ENCODE measurements at regions not wholly inside any gene's neighbourhood (a gene's known extent, or its start where the extent isn't known, plus 50 kb on each side); places are given as distances from the start of the nearest gene placed in this dataset.
"Not testable (repeated sequence)": the region's sequence is repeated elsewhere in the genome, so short reads cannot be mapped to it uniquely, and the experiment has no call there.

DNA sequence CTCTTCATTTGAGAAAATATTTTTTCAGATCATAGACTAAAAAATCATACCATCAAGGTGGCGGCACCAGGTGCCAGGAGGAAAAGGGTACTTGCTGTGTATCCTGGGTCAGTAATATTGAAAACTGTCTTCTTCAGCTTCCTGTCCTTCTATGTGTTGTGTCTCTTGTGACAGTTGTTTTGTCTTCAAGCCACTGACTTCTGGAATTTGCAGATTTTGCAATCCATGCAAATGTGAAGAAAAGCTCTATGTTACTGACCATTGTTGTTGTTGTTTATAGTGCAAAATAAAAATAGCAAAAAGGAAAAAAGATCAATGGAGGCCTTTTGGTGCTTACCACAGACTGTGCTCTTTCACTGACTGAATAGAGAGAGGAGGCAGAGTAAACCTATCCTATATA, 83.2 kb upstream of the RHOU start:
- Histone ChIP-seq H3K23me2 (ENCODE audit: insufficient read length, low read depth, low read length, poor library complexity, severe bottlenecking) (peaks cover 12% of the 10 kb centered on the region), H3K9me3 (ENCODE audit: control insufficient read depth, low read depth, low read length) (no peaks in the 10 kb centered on the region), H2AFZ (ENCODE audit: low read length) (no peak overlapping the region), H3K4ac (ENCODE audit: low read depth, low read length) (no peak overlapping the region), H2AK5ac (ENCODE audit: insufficient read length, low read length) (no peak overlapping the region), H2BK5ac (ENCODE audit: insufficient read length, low read length) (no peak overlapping the region), H3K79me1 (ENCODE audit: insufficient read depth, low read depth, low read length, poor library complexity, severe bottlenecking) (no peaks in the 10 kb centered on the region), H3K27ac (ENCODE audit: insufficient read length, low read depth, low read length) (no peak overlapping the region), H2BK15ac (ENCODE audit: low read depth, low read length) (no peak overlapping the region), H3K9ac (ENCODE audit: extremely low read depth, insufficient read length, low read length) (no peak overlapping the region), H3K14ac (ENCODE audit: insufficient read depth, low read length) (no peak overlapping the region), H4K91ac (ENCODE audit: insufficient read length, low read depth, low read length) (no peak overlapping the region), H2BK20ac (ENCODE audit: low read depth, low read length, poor library complexity, severe bottlenecking) (no peak overlapping the region), H3T11ph (ENCODE audit: low read length) (no peak overlapping the region), H3K4me1 (ENCODE audit: insufficient read depth, low read length) (no peaks in the 10 kb centered on the region), H3K79me2 (ENCODE audit: insufficient read depth, low read length) (no peaks in the 10 kb centered on the region), H4K5ac (ENCODE audit: insufficient read length, low read depth, low read length) (no peak overlapping the region), H2BK12ac (ENCODE audit: insufficient read length, low read depth, low read length) (no peak overlapping the region), H3K23ac (ENCODE audit: insufficient read length, low read depth, low read length) (no peak overlapping the region), H4K8ac (replicated peaks; ENCODE audit: insufficient read length, low read depth, low read length) (no peak overlapping the region), H3K56ac (ENCODE audit: insufficient read length, low read depth, low read length) (no peak overlapping the region), H2BK120ac (ENCODE audit: low read depth, low read length, poor library complexity, severe bottlenecking) (no peak overlapping the region), H3K27me3 (ENCODE audit: insufficient read depth, low read length) (peaks cover 25% of the 10 kb centered on the region), H3K18ac (ENCODE audit: insufficient read length, low read depth, low read length) (no peak overlapping the region), H3K4me2 (ENCODE audit: insufficient read depth, insufficient read length, low read length) (no peak overlapping the region), H4K20me1 (ENCODE audit: control insufficient read depth, insufficient read depth, insufficient read length) (no peaks in the 10 kb centered on the region)
- peaks cover 14 to 15% of the 10 kb centered on the region in 2 experiments for H3K4me1 Mint-ChIP-seq
- peaks cover 0 to 4% of the 10 kb centered on the region in 2 experiments; a peak in 1 of 5 replicates for H3K9me3 Mint-ChIP-seq
- no peak for DNase-seq
- H3K27me3 Mint-ChIP-seq (ENCODE audit: low read depth) = peaks cover 61% of the 10 kb centered on the region
- WGBS (ENCODE audit: extremely low coverage, insufficient read length, low lambda C conversion rate) = no CpG with 5 or more reads among the region's 1 CpG
- no peaks in the 10 kb centered on the region for H3K36me3 Mint-ChIP-seq (ENCODE audit: insufficient read depth in 1 of 3, low read depth in 3 of 3)
- H3K27ac Mint-ChIP-seq = no peak overlapping the region
- H3K4me3 Mint-ChIP-seq = no peak overlapping the region
- TF ChIP-seq, protein P1, sequence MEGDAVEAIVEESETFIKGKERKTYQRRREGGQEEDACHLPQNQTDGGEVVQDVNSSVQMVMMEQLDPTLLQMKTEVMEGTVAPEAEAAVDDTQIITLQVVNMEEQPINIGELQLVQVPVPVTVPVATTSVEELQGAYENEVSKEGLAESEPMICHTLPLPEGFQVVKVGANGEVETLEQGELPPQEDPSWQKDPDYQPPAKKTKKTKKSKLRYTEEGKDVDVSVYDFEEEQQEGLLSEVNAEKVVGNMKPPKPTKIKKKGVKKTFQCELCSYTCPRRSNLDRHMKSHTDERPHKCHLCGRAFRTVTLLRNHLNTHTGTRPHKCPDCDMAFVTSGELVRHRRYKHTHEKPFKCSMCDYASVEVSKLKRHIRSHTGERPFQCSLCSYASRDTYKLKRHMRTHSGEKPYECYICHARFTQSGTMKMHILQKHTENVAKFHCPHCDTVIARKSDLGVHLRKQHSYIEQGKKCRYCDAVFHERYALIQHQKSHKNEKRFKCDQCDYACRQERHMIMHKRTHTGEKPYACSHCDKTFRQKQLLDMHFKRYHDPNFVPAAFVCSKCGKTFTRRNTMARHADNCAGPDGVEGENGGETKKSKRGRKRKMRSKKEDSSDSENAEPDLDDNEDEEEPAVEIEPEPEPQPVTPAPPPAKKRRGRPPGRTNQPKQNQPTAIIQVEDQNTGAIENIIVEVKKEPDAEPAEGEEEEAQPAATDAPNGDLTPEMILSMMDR (conservative IDR thresholded peaks at IDR 0.05) = no peak

DNA sequence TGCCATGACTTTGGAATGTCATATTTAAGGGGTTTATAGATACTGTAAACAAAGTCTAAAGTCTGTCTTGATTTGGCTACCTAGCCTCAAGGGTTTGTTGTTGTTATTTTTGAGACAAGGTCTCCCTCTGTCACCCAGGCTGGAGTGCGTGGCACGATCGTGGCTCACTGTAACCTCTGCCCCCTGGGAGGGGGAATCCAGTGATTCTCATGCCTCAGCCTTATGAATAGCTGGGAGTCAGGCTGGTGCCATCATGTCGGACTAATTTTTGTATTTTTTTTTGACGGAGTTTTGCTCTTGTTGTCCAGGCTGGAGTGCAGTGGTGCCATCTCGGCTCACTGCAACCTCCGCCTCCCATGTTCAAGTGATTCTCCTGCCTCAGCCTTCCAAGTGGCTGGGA, 82.2 kb upstream of the RHOU start:
- not testable (repeated sequence) for H4K91ac ChIP-seq (ENCODE audit: insufficient read length, low read depth, low read length); H4K20me1 ChIP-seq (ENCODE audit: control insufficient read depth, insufficient read depth, insufficient read length); H3K14ac ChIP-seq (ENCODE audit: insufficient read depth, low read length); H4K8ac ChIP-seq (replicated peaks; ENCODE audit: insufficient read length, low read depth, low read length); H3K4me3 Mint-ChIP-seq; H2BK12ac ChIP-seq (ENCODE audit: insufficient read length, low read depth, low read length); H3K23ac ChIP-seq (ENCODE audit: insufficient read length, low read depth, low read length); H2BK20ac ChIP-seq (ENCODE audit: low read depth, low read length, poor library complexity, severe bottlenecking); H4K5ac ChIP-seq (ENCODE audit: insufficient read length, low read depth, low read length); H2AK5ac ChIP-seq (ENCODE audit: insufficient read length, low read length); H2BK120ac ChIP-seq (ENCODE audit: low read depth, low read length, poor library complexity, severe bottlenecking); H2AFZ ChIP-seq (ENCODE audit: low read length); H3K18ac ChIP-seq (ENCODE audit: insufficient read length, low read depth, low read length); H2BK5ac ChIP-seq (ENCODE audit: insufficient read length, low read length); H3T11ph ChIP-seq (ENCODE audit: low read length); H3K56ac ChIP-seq (ENCODE audit: insufficient read length, low read depth, low read length); DNase-seq; H3K4ac ChIP-seq (ENCODE audit: low read depth, low read length); H3K4me2 ChIP-seq (ENCODE audit: insufficient read depth, insufficient read length, low read length); H3K9me3 Mint-ChIP-seq; H3K4me1 ChIP-seq (ENCODE audit: insufficient read depth, low read length); H3K79me1 ChIP-seq (ENCODE audit: insufficient read depth, low read depth, low read length, poor library complexity, severe bottlenecking); H3K23me2 ChIP-seq (ENCODE audit: insufficient read length, low read depth, low read length, poor library complexity, severe bottlenecking); H3K9me3 ChIP-seq (ENCODE audit: control insufficient read depth, low read depth, low read length); H3K27ac Mint-ChIP-seq; H2BK15ac ChIP-seq (ENCODE audit: low read depth, low read length); H3K27ac ChIP-seq (ENCODE audit: insufficient read length, low read depth, low read length); H3K79me2 ChIP-seq (ENCODE audit: insufficient read depth, low read length); H3K9ac ChIP-seq (ENCODE audit: extremely low read depth, insufficient read length, low read length); H3K36me3 Mint-ChIP-seq (ENCODE audit: insufficient read depth in 1 of 3, low read depth in 3 of 3)
- no CpG with 5 or more reads among the region's 7 CpGs for WGBS (ENCODE audit: extremely low coverage, insufficient read length, low lambda C conversion rate)
- H3K27me3 ChIP-seq (ENCODE audit: insufficient read depth, low read length) = peaks cover 18% of the 10 kb centered on the region
- Mint-ChIP-seq H3K4me1 (peaks cover 11% of the 10 kb centered on the region in 2 experiments), H3K27me3 (ENCODE audit: low read depth) (peaks cover 52% of the 10 kb centered on the region)
